ENCODE measurements at regions not wholly inside any gene's neighbourhood (a gene's known extent, or its start where the extent isn't known, plus 50 kb on each side); places are given as distances from the start of the nearest gene placed in this dataset.

DNA sequence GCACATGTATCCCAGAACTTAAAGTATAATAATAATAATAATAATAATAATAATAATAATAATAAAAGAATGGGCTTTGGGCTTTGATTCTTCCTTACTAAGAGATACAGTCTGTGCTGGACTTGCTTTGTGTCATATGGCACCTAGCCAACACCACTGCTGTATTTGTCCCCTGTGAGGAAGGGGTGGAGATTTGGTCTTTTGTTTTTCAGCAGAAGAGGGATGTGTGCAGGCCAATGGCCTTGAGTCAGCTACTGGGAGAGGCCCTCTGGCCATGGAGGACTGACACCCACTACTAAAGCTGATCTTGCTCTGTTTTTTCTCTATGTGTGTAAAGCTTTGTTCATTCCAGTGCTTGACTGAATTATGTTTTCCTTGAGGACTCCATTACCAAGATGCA is 573.0 kb upstream of the PCDH15 start:
- no peak for DNase-seq (ENCODE audit: low spot score)

DNA sequence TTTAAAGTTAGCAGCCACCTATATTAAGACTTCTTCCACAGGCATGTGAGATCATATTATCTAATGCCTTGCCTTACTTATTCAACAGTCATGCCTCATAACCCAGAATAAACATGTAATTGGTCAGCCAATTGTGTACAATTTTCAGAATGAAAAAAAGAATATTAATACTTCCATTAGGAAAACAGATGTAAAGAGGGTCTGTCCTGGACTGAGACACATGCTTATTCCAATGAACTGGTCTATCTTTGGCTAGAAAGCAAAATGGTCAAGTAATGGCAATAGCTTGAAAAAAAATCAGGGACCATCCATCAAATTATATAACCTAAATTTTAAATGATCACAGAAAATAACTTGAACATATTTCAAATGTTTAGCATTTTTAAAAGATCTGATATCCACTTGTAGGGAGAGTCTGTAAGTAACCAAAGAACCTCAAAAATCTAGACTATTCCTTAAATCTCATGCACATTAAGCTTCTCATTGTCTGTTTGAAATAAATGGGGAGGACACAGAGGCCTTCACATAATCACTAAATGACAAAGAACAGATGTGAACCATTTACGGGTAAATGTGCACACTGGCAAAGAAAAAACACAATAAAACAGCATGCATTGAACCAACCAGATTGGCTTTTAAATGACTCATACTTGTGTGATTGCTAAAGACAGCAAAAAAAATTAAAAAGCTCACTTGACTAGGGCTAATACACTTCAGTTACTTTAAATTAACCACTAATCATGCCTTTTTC is 568.8 kb upstream of the PCDH15 start:
- DNase-seq (ENCODE audit: low spot score): no peak

DNA sequence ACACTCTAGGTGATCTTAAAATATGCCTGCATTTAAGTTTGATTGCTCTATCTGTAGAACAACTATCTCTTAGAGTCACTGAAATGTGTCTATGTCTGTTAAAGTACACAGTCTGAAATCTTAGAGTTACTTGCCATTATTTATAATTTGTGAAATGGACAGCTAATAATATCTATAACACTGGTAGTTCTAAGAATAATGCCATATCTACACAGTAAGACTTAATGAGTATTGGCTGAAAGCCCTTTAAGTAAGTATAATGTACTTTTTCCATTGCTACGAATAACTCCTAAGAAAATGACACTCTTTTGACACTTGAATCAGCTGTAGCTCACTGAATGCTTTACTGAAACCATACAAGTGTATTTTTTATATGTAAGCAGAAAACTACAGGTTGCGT is 567.4 kb upstream of the PCDH15 start:
- DNase-seq (ENCODE audit: low spot score): no peak

- DNase-seq (ENCODE audit: low spot score): no peak
These were observed 566.5 kb upstream of the PCDH15 start for GRCh38 chr10:55367555-55367954.

DNA sequence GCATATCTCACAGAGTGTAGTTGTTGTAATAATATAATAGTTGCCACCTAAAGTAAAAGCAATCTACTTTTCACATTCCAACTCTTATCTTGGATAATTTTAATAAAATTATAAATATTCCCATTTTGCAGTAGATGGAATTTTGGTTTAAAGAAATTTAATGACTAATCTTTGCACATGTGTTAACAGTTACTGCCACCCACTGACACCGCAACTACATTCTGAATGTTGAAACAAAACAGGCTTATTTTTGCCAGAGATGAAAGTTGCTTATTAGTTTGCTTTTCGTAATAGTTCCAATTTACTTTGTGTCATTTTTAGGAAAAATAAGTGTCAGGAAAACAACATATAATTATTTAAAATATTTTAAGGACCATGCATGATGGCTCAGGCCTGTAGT is 557.5 kb upstream of the PCDH15 start:
- no peak for DNase-seq (ENCODE audit: low spot score)

DNA sequence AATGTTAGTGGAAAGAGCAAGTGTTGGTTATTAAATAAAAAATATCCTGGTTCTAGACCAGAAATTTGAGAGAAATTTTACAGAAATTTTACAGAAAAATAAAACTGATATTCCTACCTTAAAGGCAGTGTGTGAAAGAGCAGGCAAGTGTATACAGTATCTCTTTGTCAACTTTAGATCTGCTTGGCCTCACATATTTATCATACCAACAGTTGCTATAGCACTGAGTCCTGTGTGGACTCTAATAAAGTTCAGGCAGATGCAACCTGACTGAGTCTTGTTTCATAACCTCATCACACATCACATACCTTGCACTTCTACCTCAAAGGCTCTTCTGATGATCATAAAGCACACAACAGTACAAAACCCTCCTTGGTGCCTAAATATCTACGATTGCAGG is 552.4 kb upstream of the PCDH15 start:
- no peak for DNase-seq (ENCODE audit: low spot score)

GRCh38 chr10:55351431-55351830 is 550.4 kb upstream of the PCDH15 start:
- no peak for DNase-seq (ENCODE audit: low spot score)

GRCh38 chr10:55348534-55348933 is 547.5 kb upstream of the PCDH15 start:
- DNase-seq (ENCODE audit: low spot score): no peak

DNA sequence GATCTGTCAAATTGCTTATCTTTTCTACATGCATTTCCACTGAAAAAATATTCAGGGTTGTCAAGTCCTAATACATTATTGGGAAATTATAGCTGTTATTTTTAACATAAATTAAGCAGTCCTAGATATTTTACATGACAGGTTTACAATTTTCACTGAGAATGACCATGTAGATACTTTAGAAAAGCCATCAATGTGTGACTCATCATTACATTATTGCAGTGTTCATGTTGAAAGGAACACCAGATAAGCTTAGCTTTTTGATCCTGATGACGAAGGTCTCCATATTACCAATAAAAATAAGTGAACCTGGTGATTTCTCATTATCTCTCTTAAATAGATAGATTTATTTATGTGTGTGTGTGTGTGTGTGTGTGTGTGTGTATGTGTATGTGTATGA is 529.5 kb upstream of the PCDH15 start:
- no peak for DNase-seq (ENCODE audit: low spot score)

DNA sequence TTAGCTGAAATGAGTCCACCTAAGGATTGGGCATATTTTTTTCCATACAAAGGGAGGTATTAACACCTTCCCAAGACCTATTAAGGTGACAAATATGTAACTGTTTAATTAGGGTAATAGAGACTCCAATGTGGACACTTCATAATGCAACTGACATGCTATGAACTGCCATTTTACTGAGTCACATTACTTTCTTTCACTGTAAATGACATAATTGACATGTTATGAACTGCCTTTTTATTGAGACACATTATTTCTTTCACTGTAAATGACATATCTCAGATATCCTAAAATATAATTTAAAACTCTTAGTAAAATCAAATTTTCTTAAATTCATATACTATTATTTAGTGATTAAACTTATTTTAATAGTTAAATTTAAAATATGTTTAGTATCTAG is 528.8 kb upstream of the PCDH15 start:
- no peak for DNase-seq (ENCODE audit: low spot score)

GRCh38 chr10:55320187-55320700 is 519.2 kb upstream of the PCDH15 start:
- no peak for DNase-seq (ENCODE audit: low spot score)

- DNase-seq (ENCODE audit: low spot score): peak; percentile 6
These were observed 511.0 kb upstream of the PCDH15 start for GRCh38 chr10:55311848-55312635.

DNA sequence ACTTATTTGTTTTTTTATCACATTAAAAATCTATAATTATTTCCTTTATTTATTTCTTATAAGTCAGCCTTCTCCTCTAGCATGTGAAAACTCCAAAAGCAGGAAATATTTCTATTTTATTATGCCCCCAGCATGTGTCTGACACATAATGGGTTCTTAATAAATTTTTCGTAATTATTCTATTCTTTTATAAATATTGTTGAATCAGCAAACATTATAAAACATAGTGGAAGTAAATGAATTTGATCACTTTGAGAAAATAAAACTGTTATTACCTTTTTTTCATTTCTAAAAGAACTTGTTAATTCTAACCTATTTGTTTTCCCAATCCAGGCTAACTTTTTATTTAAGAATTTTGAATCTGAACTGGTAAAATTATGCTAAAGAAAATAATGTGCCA is 509.1 kb upstream of the PCDH15 start:
- no peak for DNase-seq (ENCODE audit: low spot score)

DNA sequence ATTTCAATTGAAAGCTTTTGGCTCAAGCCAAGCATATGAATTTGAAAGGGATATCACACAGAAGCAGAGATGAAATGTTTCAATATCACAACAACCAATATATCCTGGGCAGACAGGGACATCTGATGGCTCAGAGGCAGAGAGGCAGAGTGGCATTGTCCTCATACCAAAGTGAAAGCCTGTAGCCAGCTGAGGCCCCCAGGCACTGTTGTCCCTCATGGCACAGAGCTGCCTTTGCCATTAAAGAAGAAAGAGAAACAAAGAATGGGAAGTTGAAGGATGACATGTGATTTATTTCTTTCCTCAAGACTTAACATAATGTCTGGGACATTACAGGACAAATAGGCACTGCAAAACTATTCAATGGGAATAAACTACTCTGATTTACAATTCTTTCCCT is 504.3 kb upstream of the PCDH15 start:
- DNase-seq (ENCODE audit: low spot score): no peak

- DNase-seq (ENCODE audit: low spot score): no peak
These were observed 486.3 kb upstream of the PCDH15 start for GRCh38 chr10:55287346-55287745.

DNA sequence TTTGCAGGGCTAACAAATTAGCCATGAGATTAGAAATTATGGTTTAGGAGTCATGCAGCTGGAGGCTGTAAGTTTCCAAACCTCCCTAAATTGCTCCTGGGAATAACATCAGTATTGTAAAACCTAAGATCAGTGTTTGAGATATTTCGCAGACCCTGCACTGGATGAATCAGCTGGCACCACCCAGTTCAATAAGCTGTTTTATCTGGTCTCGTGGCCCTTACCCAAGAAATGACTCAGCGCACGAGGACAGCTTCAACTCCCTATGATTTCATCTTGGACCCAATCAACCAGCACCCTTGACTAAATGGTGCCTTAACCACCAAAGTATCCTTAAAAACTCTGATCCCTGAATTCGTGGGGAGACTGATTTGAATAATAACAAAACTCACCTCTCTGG is 482.0 kb upstream of the PCDH15 start:
- DNase-seq (ENCODE audit: low spot score): no peak

DNA sequence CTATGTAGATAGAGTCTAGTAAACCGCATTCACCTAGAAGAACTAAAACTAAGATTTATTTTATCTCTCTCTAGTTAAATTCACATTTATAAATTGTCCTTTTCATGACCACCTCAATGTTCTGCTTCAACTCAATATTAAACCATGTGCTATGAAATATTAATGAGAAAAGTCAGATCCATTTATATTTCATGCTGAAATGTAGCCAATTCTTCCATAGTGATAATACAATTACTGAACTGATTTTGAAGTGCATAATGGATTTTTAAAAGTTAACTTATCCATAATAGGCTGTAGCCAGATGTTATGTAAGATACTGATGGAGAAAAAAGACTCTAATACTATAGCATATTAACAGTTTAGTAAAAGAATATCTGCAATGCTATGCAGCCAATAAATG is 479.7 kb upstream of the PCDH15 start:
- DNase-seq (ENCODE audit: low spot score): no peak

- DNase-seq (ENCODE audit: low spot score): no peak
These were observed 476.5 kb upstream of the PCDH15 start for GRCh38 chr10:55277549-55277948.

GRCh38 chr10:55274367-55274766 is 473.3 kb upstream of the PCDH15 start:
- DNase-seq (ENCODE audit: low spot score): no peak

- DNase-seq (ENCODE audit: low spot score): no peak
These were observed 472.9 kb upstream of the PCDH15 start for GRCh38 chr10:55273946-55274345.

GRCh38 chr10:55272886-55273285 is 471.9 kb upstream of the PCDH15 start:
- no peak for DNase-seq (ENCODE audit: low spot score)

DNA sequence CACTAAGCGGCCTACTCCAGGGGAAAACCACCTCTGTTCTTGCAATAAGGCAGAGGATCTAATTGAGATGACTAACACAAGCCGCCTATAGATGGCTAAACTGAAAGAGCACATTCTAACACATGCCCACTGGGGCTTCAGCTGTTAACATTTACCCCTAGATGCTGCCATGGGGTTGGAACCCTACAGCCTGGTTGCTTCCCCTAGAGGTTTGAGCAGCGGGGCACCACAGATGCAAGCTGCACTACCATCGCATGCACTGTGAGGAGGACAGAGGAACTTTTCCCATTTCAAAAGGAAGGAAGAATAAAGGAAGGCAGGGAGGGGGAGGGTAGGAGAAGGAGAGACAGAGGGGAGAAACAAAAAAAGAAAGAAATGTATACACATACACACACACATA is 465.8 kb upstream of the PCDH15 start:
- no peak for DNase-seq (ENCODE audit: low spot score)

- no peak for DNase-seq (ENCODE audit: low spot score)
These were observed 462.3 kb upstream of the PCDH15 start for GRCh38 chr10:55263327-55263726.

GRCh38 chr10:55242544-55242943 is 441.5 kb upstream of the PCDH15 start:
- DNase-seq (ENCODE audit: low spot score): no peak
